ENCODE measurements at regions not wholly inside any gene's neighbourhood (a gene's known extent, or its start where the extent isn't known, plus 50 kb on each side); places are given as distances from the start of the nearest gene placed in this dataset.

GRCh38 chr12:66733321-66733720, 54.4 kb upstream of the GRIP1 start:
- Histone ChIP-seq H3K27ac (no peak overlapping the region), H3K27me3 (replicated peaks) (no peaks in the 10 kb centered on the region), H3K36me3 (replicated peaks) (no peaks in the 10 kb centered on the region), H3K4me3 (ENCODE audit: low read depth, low read length) (no peak overlapping the region)
- no peak for DNase-seq
- in situ Hi-C loops (cut with HindIII; ENCODE audit: low pct_ligation_motif_present, low sequenced_read_pairs), result no loop called here
- no peak for TF ChIP-seq CTCF (IDR thresholded peaks at IDR 0.05; ENCODE audit: low read depth, low read length, missing control alignments)

- in situ Hi-C loops (cut with HindIII; ENCODE audit: low pct_ligation_motif_present, low sequenced_read_pairs), result no loop called here
- no peak for DNase-seq
- Histone ChIP-seq H3K4me3 (ENCODE audit: low read depth, low read length) (no peak overlapping the region), H3K27me3 (replicated peaks) (no peaks in the 10 kb centered on the region), H3K27ac (no peak overlapping the region), H3K36me3 (replicated peaks) (no peaks in the 10 kb centered on the region)
- TF ChIP-seq CTCF (IDR thresholded peaks at IDR 0.05; ENCODE audit: low read depth, low read length, missing control alignments), result no peak
These were observed 55.0 kb upstream of the GRIP1 start for GRCh38 chr12:66733839-66734238.

GRCh38 chr12:66735275-66735674, 56.4 kb upstream of the GRIP1 start:
- H3K36me3 ChIP-seq (replicated peaks), result no peaks in the 10 kb centered on the region
- no peak overlapping the region for H3K27ac ChIP-seq
- no peak for TF ChIP-seq CTCF (IDR thresholded peaks at IDR 0.05; ENCODE audit: low read depth, low read length, missing control alignments)
- in situ Hi-C loops (cut with HindIII; ENCODE audit: low pct_ligation_motif_present, low sequenced_read_pairs), result no loop called here
- H3K27me3 ChIP-seq (replicated peaks), result no peaks in the 10 kb centered on the region
- DNase-seq, result no peak
- H3K4me3 ChIP-seq (ENCODE audit: low read depth, low read length), result no peak overlapping the region

- TF ChIP-seq CTCF (IDR thresholded peaks at IDR 0.05; ENCODE audit: low read depth, low read length, missing control alignments), result no peak
- no peak for DNase-seq
- H3K27me3 ChIP-seq (replicated peaks), result no peaks in the 10 kb centered on the region
- no peak overlapping the region for H3K4me3 ChIP-seq (ENCODE audit: low read depth, low read length)
- in situ Hi-C loops (cut with HindIII; ENCODE audit: low pct_ligation_motif_present, low sequenced_read_pairs), result no loop called here
- no peaks in the 10 kb centered on the region for H3K36me3 ChIP-seq (replicated peaks)
- H3K27ac ChIP-seq, result no peak overlapping the region
These were observed 58.1 kb upstream of the GRIP1 start for GRCh38 chr12:66736931-66737330.

- in situ Hi-C loops (cut with HindIII; ENCODE audit: low pct_ligation_motif_present, low sequenced_read_pairs), result no loop called here
- no peak for DNase-seq
These were observed 60.4 kb upstream of the GRIP1 start for GRCh38 chr12:66739266-66739665.

More at GRCh38 chr12:66739266-66739665, 60.4 kb upstream of the GRIP1 start:
- H3K4me3 ChIP-seq (ENCODE audit: low read depth, low read length), result no peak overlapping the region
- no peak overlapping the region for H3K27ac ChIP-seq
- no peak for TF ChIP-seq CTCF (IDR thresholded peaks at IDR 0.05; ENCODE audit: low read depth, low read length, missing control alignments)
- no peaks in the 10 kb centered on the region for H3K36me3 ChIP-seq (replicated peaks)
- H3K27me3 ChIP-seq (replicated peaks), result no peaks in the 10 kb centered on the region

Data from brain microvascular endothelial cell (primary cell).